GM12872 (cell line): ENCODE measurements at regions not wholly inside any gene's neighbourhood (a gene's known extent, or its start where the extent isn't known, plus 50 kb on each side); places are given as distances from the start of the nearest gene placed in this dataset.

ENCODE experiments used
- TF ChIP-seq, protein P1 (sequence below): IDR thresholded peaks from 3 replicates; pipeline ENCODE4 v1.5.1; 2011; ENCODE audit warnings: low read depth, mild to moderate bottlenecking, low read length, moderate library complexity; ENCODE audit not compliant: insufficient read depth

DNA sequence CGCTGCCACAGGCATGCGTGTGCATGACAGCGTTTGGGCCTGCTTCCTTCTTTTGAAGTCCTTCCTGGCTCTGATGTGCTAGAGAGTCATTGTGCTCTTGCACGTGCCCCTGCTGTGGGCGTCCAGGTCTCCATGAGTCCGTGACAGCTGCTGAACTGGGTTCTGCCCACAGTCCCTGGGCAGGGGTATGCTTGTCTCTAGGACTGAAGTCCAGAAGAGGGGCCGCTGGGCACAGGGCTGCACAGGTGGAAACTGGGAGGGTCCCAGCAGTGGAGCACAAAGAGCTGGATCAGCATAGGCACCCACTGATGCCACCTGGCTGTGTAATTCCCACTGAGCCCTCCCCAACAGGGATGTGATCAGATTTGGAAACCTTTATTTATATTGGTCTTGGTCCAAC, 169.4 kb downstream of the IRX2 start:
- TF ChIP-seq, protein P1, sequence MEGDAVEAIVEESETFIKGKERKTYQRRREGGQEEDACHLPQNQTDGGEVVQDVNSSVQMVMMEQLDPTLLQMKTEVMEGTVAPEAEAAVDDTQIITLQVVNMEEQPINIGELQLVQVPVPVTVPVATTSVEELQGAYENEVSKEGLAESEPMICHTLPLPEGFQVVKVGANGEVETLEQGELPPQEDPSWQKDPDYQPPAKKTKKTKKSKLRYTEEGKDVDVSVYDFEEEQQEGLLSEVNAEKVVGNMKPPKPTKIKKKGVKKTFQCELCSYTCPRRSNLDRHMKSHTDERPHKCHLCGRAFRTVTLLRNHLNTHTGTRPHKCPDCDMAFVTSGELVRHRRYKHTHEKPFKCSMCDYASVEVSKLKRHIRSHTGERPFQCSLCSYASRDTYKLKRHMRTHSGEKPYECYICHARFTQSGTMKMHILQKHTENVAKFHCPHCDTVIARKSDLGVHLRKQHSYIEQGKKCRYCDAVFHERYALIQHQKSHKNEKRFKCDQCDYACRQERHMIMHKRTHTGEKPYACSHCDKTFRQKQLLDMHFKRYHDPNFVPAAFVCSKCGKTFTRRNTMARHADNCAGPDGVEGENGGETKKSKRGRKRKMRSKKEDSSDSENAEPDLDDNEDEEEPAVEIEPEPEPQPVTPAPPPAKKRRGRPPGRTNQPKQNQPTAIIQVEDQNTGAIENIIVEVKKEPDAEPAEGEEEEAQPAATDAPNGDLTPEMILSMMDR, result no peak

GRCh38 chr5:2581418-2581817, 170.1 kb downstream of the IRX2 start:
- TF ChIP-seq, protein P1, result no peak

DNA sequence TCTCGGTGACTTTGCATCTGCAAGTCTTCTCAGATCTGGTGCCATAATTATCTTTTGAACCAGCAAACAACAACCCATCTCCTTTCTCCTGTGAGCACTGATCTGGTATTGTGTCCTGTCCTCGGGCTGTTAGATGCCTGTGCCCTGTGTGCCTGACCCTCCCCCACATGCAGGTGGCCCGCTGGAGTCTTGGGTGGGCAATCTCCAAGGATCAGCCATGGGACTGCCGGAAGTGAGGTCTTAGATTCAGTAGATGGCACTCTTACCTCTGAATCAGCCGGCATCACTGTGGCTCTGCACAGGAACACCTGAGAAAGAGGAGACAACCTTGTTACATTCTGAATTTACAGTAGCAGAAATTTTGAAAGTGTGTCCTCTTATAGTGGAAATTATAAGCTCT, 172.4 kb downstream of the IRX2 start:
- TF ChIP-seq, protein P1, result no peak

GRCh38 chr5:2577312-2578036, 174.0 kb downstream of the IRX2 start:
- TF ChIP-seq, protein P1, result no peak

- TF ChIP-seq, protein P1, result no peak
Observed at GRCh38 chr5:2576823-2577222, 174.7 kb downstream of the IRX2 start.

GRCh38 chr5:2575871-2576270, 175.6 kb downstream of the IRX2 start:
- TF ChIP-seq, protein P1, result no peak

DNA sequence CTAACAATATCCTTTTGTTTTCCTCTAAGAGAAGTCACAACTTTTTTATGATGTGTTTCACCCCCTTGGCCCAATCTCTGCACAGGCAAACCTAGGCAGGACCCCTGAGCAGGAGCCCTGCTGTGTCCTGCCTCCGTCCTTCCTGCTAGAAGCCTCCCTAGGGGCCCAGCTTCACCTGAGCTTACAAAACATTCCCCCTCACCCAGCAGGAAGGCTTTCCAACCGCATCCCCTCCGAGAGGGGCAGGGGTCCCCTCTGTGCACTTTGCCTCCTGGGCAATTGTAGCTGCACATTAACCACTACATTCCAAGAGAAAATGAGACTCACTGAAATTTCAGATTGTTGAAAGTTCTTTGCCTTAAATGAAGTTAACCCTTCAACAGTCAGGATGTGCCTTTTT, 176.2 kb downstream of the IRX2 start:
- TF ChIP-seq, protein P1, result no peak
